SK-N-DZ (cell line): ENCODE measurements at regions not wholly inside any gene's neighbourhood (a gene's known extent, or its start where the extent isn't known, plus 50 kb on each side); places are given as distances from the start of the nearest gene placed in this dataset.
A peak's percentile ranks its signal among the peaks of the same experiment; 100 is the strongest.

ENCODE experiments used
- DNase-seq: peaks from one replicate; pipeline ENCODE4 v3.0.0-alpha.2; 2015; ENCODE audit warnings: low spot score

GRCh38 chr11:45036733-45037132 is 86.0 kb upstream of the TP53I11 start:
- DNase-seq = no peak

- DNase-seq = no peak
Observed at GRCh38 chr11:45037434-45038005, 86.8 kb upstream of the TP53I11 start.

- DNase-seq = no peak
Observed at GRCh38 chr11:45038923-45039322, 88.2 kb upstream of the TP53I11 start.

DNA sequence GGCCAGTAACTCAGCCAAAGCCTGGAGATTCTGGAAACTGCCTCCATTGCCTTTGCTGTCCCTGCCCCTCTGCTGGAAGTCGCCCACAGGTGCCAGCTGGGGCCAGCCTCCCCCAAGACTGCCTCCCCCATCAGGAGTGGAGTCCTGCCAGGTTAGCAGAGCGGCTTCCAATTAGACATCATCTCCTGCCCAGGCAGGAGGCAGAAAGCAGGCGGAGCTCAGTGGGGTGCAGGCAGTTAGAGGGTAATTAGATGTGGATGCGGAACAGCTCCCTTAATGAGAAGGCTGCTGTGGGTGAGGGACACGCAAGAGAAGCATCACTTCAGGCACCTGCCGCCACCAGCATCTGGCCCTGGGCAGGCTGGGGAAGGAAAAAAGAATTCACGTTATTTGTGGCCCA is 90.9 kb upstream of the TP53I11 start:
- no peak for DNase-seq

- no peak for DNase-seq
Observed at GRCh38 chr11:45042560-45042959, 91.9 kb upstream of the TP53I11 start.

- peak; percentile 63 for DNase-seq
Observed at GRCh38 chr11:45043755-45044475, 93.2 kb upstream of the TP53I11 start.

- no peak for DNase-seq
Observed at GRCh38 chr11:45045683-45046471, 95.2 kb upstream of the TP53I11 start.

DNA sequence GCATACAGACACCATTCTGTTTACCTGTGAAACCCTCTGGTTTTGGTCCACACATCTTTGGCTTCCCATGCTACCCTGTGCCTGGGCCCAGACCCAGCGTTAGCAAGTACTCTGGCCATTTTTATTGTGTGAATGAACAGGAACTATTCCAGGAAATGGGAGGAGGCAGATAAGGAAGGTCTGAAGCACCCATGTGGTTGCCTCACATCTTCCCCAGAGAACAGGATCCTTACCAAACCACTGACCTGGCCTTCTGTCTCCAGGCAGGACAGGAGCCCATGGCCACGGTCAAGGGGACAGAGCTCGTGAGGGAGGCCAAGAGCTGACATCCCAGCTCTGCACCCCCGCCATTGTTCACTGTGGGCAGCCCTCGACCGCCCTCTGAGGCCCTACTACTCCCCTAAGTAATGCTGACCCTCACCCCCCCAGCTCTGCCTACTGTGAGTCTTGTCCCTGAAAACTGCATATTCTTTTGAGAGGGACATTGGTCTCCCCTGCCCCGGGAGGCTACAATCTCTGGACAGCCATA is 97.7 kb upstream of the TP53I11 start:
- peak; percentile 43 for DNase-seq

- DNase-seq = peak; percentile 99
Observed at GRCh38 chr11:45048870-45049691, 97.4 kb upstream of the PRDM11 start.

GRCh38 chr11:45050111-45050510 is 96.3 kb upstream of the PRDM11 start:
- no peak for DNase-seq

- no peak for DNase-seq
Observed at GRCh38 chr11:45051621-45052020, 94.8 kb upstream of the PRDM11 start.

DNA sequence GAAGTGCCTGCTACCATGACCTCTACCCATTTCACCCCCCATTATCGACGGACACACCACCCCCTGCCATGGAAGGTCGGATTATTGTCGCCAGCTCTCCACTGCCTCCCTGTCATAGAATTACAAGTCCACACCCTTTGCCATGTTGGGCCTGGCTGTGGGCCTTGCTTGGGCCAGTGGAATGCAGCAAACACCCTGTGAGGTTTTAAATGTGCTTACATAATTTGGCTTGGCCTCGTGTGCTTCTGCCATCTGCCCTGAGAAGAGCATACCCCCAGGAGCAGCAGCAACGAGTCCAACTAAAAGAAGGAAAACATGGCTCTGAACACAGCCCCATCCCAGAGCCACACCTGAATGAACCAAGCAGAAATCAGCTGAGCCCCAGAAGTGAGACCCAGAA is 94.1 kb upstream of the PRDM11 start:
- no peak for DNase-seq

DNA sequence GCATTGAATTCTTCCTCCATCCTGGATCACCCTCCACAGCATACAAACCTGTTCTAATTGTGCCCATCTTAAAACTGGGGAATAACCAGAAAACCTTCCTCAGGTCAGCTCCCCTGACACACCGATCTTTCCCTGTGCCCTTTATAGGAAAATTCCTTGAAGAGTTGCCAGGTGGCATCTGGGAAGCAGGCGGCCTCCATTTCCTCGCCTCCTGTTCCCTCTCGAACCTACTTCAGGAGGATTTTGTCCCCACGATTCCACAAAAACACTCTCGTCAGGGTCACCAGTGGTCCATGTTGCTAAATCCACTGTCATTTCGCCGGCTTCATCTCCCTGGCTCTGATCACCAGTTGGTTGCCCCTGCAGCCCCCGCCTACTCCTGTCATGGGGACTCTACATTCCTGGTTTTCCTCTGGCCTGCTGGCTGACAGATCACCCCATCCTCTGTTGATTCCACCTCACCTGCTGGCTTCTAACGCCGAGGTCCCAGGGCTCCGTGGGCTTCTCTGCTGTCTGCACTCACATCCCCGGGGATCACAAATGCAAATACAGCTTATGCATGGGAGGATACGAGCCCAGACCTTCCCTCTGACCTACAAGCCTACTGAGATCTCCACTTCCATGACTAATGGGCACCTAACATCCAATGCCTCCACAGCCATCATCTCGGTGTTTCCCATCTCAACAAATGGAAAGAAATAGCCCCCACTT is 92.5 kb upstream of the PRDM11 start:
- no peak for DNase-seq

DNA sequence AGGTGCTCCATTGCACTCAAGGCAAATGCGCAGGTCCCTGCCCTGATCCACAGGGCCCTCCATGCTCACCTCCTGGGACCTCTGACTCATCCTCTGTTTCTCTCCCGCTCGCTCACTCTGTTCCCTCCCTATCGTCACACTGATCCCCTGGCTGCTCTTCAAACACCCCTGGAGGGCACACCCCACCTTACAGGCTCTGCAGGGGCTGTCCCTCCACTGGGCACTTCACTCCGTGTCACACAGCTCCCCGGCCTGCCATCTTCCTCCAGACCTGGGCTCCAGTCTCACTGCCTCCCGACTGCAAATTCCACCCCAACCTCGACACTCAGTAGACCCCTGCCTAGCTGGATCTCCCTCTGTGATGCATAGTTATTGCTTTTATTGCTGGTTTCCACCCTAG is 91.5 kb upstream of the PRDM11 start:
- no peak for DNase-seq

DNA sequence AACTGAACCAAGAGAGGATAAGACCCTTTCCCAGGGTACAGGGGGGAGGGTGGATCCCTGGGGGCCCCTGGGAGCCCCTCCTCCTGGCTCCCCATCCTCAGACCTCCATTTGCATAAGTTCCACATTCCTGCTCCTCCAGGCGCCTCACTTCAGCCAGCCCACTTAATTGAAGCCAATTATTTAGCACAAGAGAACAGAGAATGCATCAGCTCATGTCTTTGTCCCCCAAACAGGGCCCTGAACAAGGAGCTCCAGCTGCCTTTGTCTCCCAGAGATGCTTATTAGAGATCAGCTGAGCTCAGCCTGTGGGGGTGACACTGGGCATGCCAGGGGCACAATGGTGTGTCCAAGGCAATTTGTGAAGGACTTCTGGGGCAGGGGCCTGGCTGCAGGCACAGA is 89.9 kb upstream of the PRDM11 start:
- DNase-seq = no peak

- no peak for DNase-seq
Observed at GRCh38 chr11:45057938-45058646, 88.3 kb upstream of the PRDM11 start.

DNA sequence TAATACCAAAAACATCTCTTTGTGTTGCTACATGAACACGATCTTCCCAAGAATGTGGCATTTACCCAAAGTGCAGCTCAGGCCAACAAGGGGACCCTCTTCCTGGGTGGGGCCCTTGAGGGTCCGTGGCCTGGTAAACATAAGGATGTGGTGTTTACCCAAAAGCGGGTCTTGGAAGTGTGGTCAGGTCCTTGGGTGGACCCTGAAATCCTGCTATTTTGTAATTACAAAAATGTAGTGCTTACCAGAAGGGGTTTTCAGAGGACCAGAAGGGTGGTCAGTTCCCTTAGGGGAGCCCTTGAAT is 87.8 kb upstream of the PRDM11 start:
- DNase-seq = no peak

DNA sequence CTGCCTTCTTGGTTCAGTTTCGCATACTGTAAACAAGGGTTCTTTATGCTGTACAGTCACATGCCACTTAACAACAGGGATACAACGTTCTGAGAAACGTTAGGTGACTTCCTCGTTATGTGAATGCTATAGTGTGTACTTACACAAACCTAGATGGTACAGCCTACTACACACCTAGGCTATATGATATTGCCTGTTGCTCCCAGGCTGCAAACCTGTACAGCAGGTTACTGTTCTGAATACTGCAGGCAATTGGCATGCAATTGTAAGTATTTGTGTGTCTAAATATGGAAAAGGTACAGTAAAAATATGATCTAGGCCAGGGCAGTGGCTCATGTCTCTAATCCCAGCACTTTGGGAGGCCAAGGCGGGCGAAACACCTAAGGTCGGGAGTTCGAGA is 85.7 kb upstream of the PRDM11 start:
- no peak for DNase-seq

GRCh38 chr11:45061641-45062040 is 84.8 kb upstream of the PRDM11 start:
- DNase-seq = no peak

DNA sequence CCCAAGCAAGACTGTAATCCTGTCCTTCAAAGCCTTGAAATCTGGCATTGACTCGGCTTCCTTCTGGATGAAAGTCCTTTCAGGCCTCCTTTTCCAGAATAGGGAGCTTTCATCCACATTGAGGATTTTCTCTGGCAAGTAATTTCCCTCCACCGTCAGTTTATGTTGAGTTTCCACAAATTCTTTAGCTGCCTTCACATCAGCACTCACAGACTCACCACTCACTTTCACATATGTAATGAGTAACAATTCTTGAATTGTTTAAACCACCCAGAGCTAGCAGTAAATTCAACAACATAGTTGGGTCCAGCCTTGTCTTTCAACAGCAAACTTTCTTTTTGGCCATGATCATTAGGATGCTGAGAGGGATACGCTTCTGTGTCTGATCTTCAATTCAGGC is 84.3 kb upstream of the PRDM11 start:
- no peak for DNase-seq
